ENCODE measurements at regions not wholly inside any gene's neighbourhood (a gene's known extent, or its start where the extent isn't known, plus 50 kb on each side); places are given as distances from the start of the nearest gene placed in this dataset.
"Not testable (repeated sequence)": the region's sequence is repeated elsewhere in the genome, so short reads cannot be mapped to it uniquely, and the experiment has no call there.

GRCh38 chr5:66438696-66439095, 157.5 kb upstream of the MAST4 start:
- no peak for DNase-seq (ENCODE audit: low read depth)
- no peak overlapping the region for H3K4me3 ChIP-seq (ENCODE audit: low read length)
- TF ChIP-seq CTCF (conservative IDR thresholded peaks at IDR 0.05; ENCODE audit: low read depth, low read length): no peak

GRCh38 chr5:66440202-66440680, 156.0 kb upstream of the MAST4 start:
- no peak for TF ChIP-seq CTCF (conservative IDR thresholded peaks at IDR 0.05; ENCODE audit: low read depth, low read length)
- no peak for DNase-seq (ENCODE audit: low read depth)
- no peak overlapping the region for H3K4me3 ChIP-seq (ENCODE audit: low read length)

- DNase-seq (ENCODE audit: low read depth): no peak
- no peak for TF ChIP-seq CTCF (conservative IDR thresholded peaks at IDR 0.05; ENCODE audit: low read depth, low read length)
- no peak overlapping the region for H3K4me3 ChIP-seq (ENCODE audit: low read length)
Observed at GRCh38 chr5:66441351-66441750, 154.8 kb upstream of the MAST4 start.

- no peak for DNase-seq (ENCODE audit: low read depth)
- H3K4me3 ChIP-seq (ENCODE audit: low read length): no peak overlapping the region
- TF ChIP-seq CTCF (conservative IDR thresholded peaks at IDR 0.05; ENCODE audit: low read depth, low read length): no peak
Observed at GRCh38 chr5:66442951-66443445, 153.2 kb upstream of the MAST4 start.

- TF ChIP-seq CTCF (conservative IDR thresholded peaks at IDR 0.05; ENCODE audit: low read depth, low read length): no peak
- H3K4me3 ChIP-seq (ENCODE audit: low read length): no peak overlapping the region
- DNase-seq (ENCODE audit: low read depth): no peak
Observed at GRCh38 chr5:66443462-66444130, 152.6 kb upstream of the MAST4 start.

GRCh38 chr5:66448070-66448469, 148.1 kb upstream of the MAST4 start:
- DNase-seq (ENCODE audit: low read depth); H3K4me3 ChIP-seq (ENCODE audit: low read length): not testable (repeated sequence)

- no peak for DNase-seq (ENCODE audit: low read depth)
- TF ChIP-seq CTCF (conservative IDR thresholded peaks at IDR 0.05; ENCODE audit: low read depth, low read length): no peak
- no peak overlapping the region for H3K4me3 ChIP-seq (ENCODE audit: low read length)
Observed at GRCh38 chr5:66450237-66450636, 146.0 kb upstream of the MAST4 start.

Data from retinal pigment epithelial cell (primary cell).